HepG2 (cell line): ENCODE measurements at regions not wholly inside any gene's neighbourhood (a gene's known extent, or its start where the extent isn't known, plus 50 kb on each side); places are given as distances from the start of the nearest gene placed in this dataset.

Source experiments
- ATAC-seq: fragments of 200-7000 bp; cut with Tn5 transposase; 3 replicates; pipeline ENCODE4 v1.9.1; 2020; ENCODE audit warnings: mild to moderate bottlenecking, moderate library complexity
- BruUV-seq: library from RNA; stranded (reverse); fragments of 400-500 nt; replicated peaks from 2 replicates; lab custom pipeline; 2021; lab: Mats Ljungman, UMichigan
- CTCF ChIA-PET: fragments of 300-600 bp; formaldehyde crosslinking; extraction: SDS; loops from one replicate; lab custom pipeline; 2021; ENCODE audit warnings: low total read pairs, inconsistent platforms, low intra/inter-chr PET ratio; lab: Yijun Ruan, JAX
- POLR2A ChIA-PET: fragments of 350-600 bp; sonication (Branson Sonifier 250); formaldehyde crosslinking; loops from one replicate; lab custom pipeline; 2020; ENCODE audit warnings: antibody characterized with exemption, inconsistent platforms; lab: Yijun Ruan, JAX
- DNase-seq: peaks from one replicate; pipeline ENCODE4 v3.0.0-alpha.2; 2015; ENCODE audit warnings: low spot score
- FAIRE-seq: peaks from 3 replicates; lab custom pipeline; 2011; peaks lifted over from hg19 to GRCh38; lab: Jason Lieb, UNC
- H2AFZ ChIP-seq: one replicate; pipeline ENCODE4 v1.6.1; 2011; ENCODE audit warnings: low read length, inconsistent platforms
- H3K27ac ChIP-seq: fragments of 300-600 bp; 3 replicates; pipeline ENCODE4 v1.8.0; 2011; ENCODE audit warnings: mixed run types, mild to moderate bottlenecking, mixed read lengths, low read length, inconsistent platforms; ENCODE audit not compliant: insufficient read depth; ENCODE audit errors: extremely low read length
- H3K27me3 ChIP-seq, 2 experiments: fragments of 200-600 bp in 1 of 2; 2 replicates in 1 of 2; 3 replicates in 1 of 2; pipeline versions ENCODE4 v1.6.0 to v1.8.0; 2011; ENCODE audit warnings: low read length in 2 of 2, mild to moderate bottlenecking in 2 of 2, moderate library complexity in 2 of 2, inconsistent platforms in 1 of 2; ENCODE audit not compliant: insufficient read depth in 2 of 2, control insufficient read depth in 1 of 2
- H3K36me3 ChIP-seq, 2 experiments: fragments of 200-600 bp in 1 of 2; replicated peaks in 1 of 2; 2 replicates in 1 of 2; 3 replicates in 1 of 2; pipeline versions ENCODE4 v1.5.1 to v1.8.0; 2011; ENCODE audit warnings: low read length in 2 of 2, inconsistent platforms in 1 of 2; ENCODE audit not compliant: insufficient read depth in 2 of 2, control insufficient read depth in 1 of 2
- H3K4me1 ChIP-seq: 2 replicates; pipeline ENCODE4 v1.5.1; 2012; ENCODE audit warnings: low read length, inconsistent platforms; ENCODE audit not compliant: insufficient read depth
- H3K4me2 ChIP-seq: 2 replicates; pipeline ENCODE4 v1.6.0; 2011; ENCODE audit warnings: low read depth, low read length, inconsistent platforms
- H3K4me3 ChIP-seq, 3 experiments: fragments of 200-600 bp in 1 of 3; sonication (generic), shearing (Covaris generic) in 1 of 3; replicated peaks in 1 of 3; 2 replicates each; pipeline ENCODE4 v1.5.1; 2011 to 2016; ENCODE audit warnings: low read length in 3 of 3, inconsistent platforms in 2 of 3, low read depth in 2 of 3, mild to moderate bottlenecking in 2 of 3, control low read depth in 1 of 3, mixed read lengths in 1 of 3; ENCODE audit not compliant: insufficient read depth in 1 of 3
- H3K79me2 ChIP-seq: one replicate; pipeline ENCODE4 v1.6.1; 2011; ENCODE audit warnings: low read length, inconsistent platforms; ENCODE audit not compliant: insufficient read depth
- H3K9ac ChIP-seq: 2 replicates; pipeline ENCODE4 v1.6.0; 2011; ENCODE audit warnings: mild to moderate bottlenecking, low read depth, low read length, inconsistent platforms; ENCODE audit not compliant: insufficient read depth
- H3K9me3 ChIP-seq: 2 replicates; pipeline ENCODE4 v1.5.1; 2012; ENCODE audit warnings: mild to moderate bottlenecking, low read length
- H4K20me1 ChIP-seq: 2 replicates; pipeline ENCODE4 v1.6.0; 2011; ENCODE audit warnings: inconsistent platforms, mild to moderate bottlenecking, low read length, moderate library complexity; ENCODE audit not compliant: insufficient read depth
- DMAP1 ChIP-seq: IDR thresholded peaks from 2 replicates; pipeline ENCODE4 v1.6.1; 2016
- DNMT1 ChIP-seq: sonication (generic); formaldehyde crosslinking; IDR thresholded peaks from 2 replicates; pipeline ENCODE4 v1.5.1; 2020; ENCODE audit warnings: mild to moderate bottlenecking, missing genetic modification reagents
- ETV5 ChIP-seq: IDR thresholded peaks from 2 replicates; pipeline ENCODE4 v1.6.1; 2018; ENCODE audit warnings: missing biosample characterization, missing genetic modification reagents, inconsistent platforms, borderline replicate concordance
- KLF13 ChIP-seq: sonication (generic); formaldehyde crosslinking; IDR thresholded peaks from 2 replicates; pipeline ENCODE4 v1.4.0; 2020; ENCODE audit warnings: mild to moderate bottlenecking, missing genetic modification reagents
- MAFG ChIP-seq: sonication (generic); formaldehyde crosslinking; IDR thresholded peaks from 2 replicates; pipeline ENCODE4 v1.5.1; 2020; ENCODE audit warnings: mild to moderate bottlenecking, missing genetic modification reagents
- MAX ChIP-seq: IDR thresholded peaks from 2 replicates; pipeline ENCODE4 v1.6.1; 2012; ENCODE audit warnings: inconsistent platforms
- PAXIP1 ChIP-seq: sonication (generic); formaldehyde crosslinking; conservative IDR thresholded peaks from 2 replicates; pipeline ENCODE4 v1.4.0; 2020; ENCODE audit warnings: mild to moderate bottlenecking, missing genetic modification reagents, moderate library complexity
- PLRG1 ChIP-seq: fragments of 450-650 bp; conservative IDR thresholded peaks from 2 replicates; pipeline ENCODE4 v1.6.1; 2016
- ZNF234 ChIP-seq: sonication (generic); formaldehyde crosslinking; conservative IDR thresholded peaks from 2 replicates; pipeline ENCODE4 v1.5.1; 2020; ENCODE audit warnings: mild to moderate bottlenecking, missing genetic modification reagents
- ZNF34 ChIP-seq: sonication (generic); formaldehyde crosslinking; IDR thresholded peaks from 2 replicates; pipeline ENCODE4 v1.4.0; 2020; ENCODE audit warnings: mild to moderate bottlenecking, missing genetic modification reagents, borderline replicate concordance
- ZNF556 ChIP-seq: sonication (generic); formaldehyde crosslinking; IDR thresholded peaks from 2 replicates; pipeline ENCODE4 v1.4.0; 2020; ENCODE audit warnings: mild to moderate bottlenecking, missing genetic modification reagents, borderline replicate concordance
- ZNF589 ChIP-seq: sonication (generic); formaldehyde crosslinking; conservative IDR thresholded peaks from 2 replicates; pipeline ENCODE4 v1.8.0; 2022; ENCODE audit warnings: mild to moderate bottlenecking, moderate library complexity, missing genetic modification reagents
- ZSCAN20 ChIP-seq: sonication (generic); formaldehyde crosslinking; IDR thresholded peaks from 2 replicates; pipeline ENCODE4 v1.4.0; 2020; ENCODE audit warnings: missing genetic modification reagents, mild to moderate bottlenecking, borderline replicate concordance
- WGBS: methylation state at CpG from one replicate; pipeline ENCODE4 v1.1.6; 2017; ENCODE audit warnings: low lambda C conversion rate; 5-methylcytosine and 5-hydroxymethylcytosine counted together
- in situ Hi-C: cut with HindIII; loops from 2 replicates; pipeline ENCODE4 v1.10.0; 2017; ENCODE audit warnings: low pct_unique_long_range_greater_than_20kb; ENCODE audit not compliant: extremely low pct_ligation_motif_present
- intact Hi-C: fragments of 100-400 bp; cut with micrococcal nuclease; formaldehyde crosslinking; loops from one replicate; pipeline ENCODE4 v1.10.0; 2022; ENCODE audit not compliant: unreplicated experiment
- TF ChIP-seq, protein P1 (sequence below): sonication (generic); formaldehyde crosslinking; IDR thresholded peaks from 2 replicates; pipeline ENCODE4 v1.9.0; 2021; ENCODE audit warnings: missing genetic modification reagents, borderline replicate concordance
- TF ChIP-seq, protein P2 (sequence below): sonication (generic); formaldehyde crosslinking; conservative IDR thresholded peaks from 2 replicates; pipeline ENCODE4 v1.8.1; 2023; ENCODE audit warnings: missing genetic modification reagents

- no peak for TF ChIP-seq PAXIP1 (CRISPR knock-in tag)
Observed at GRCh38 chr5:128002425-128002824, 81.1 kb upstream of the SLC12A2 start (continued).

GRCh38 chr5:128007939-128008338 is 75.6 kb upstream of the SLC12A2 start:
- no peak for DNase-seq
- H3K79me2 ChIP-seq, result no peaks in the 10 kb centered on the region
- no peaks in the 10 kb centered on the region for H3K4me1 ChIP-seq
- H2AFZ ChIP-seq, result no peak overlapping the region
- CTCF ChIA-PET, result no interaction called here
- ATAC-seq, result no peak
- 66% methylated on average over 2 of the region's 2 CpGs for WGBS
- no peaks in the 10 kb centered on the region for H3K36me3 ChIP-seq
- H3K9ac ChIP-seq, result no peak overlapping the region
- H4K20me1 ChIP-seq, result no peaks in the 10 kb centered on the region
- intact Hi-C loops (no loop called here), in situ Hi-C loops (no loop called here)
- no peaks in the 10 kb centered on the region for H3K27me3 ChIP-seq
- POLR2A ChIA-PET, result no interaction called here
- no peak overlapping the region for H3K4me3 ChIP-seq
- FAIRE-seq, result no peak
- H3K27ac ChIP-seq, result no peak overlapping the region
- no TSS peak for BruUV-seq
- no peak for TF ChIP-seq DNMT1 (CRISPR knock-in tag)
- TF ChIP-seq ZSCAN20 (CRISPR knock-in tag), result no peak
- no peak for TF ChIP-seq DMAP1 (CRISPR knock-in tag)
- no peak for TF ChIP-seq ZNF34 (CRISPR knock-in tag)
- no peak for TF ChIP-seq ZNF589 (CRISPR knock-in tag)
- TF ChIP-seq MAFG (CRISPR knock-in tag), result no peak
- no peak for TF ChIP-seq PLRG1
- no peak for TF ChIP-seq ZNF234 (CRISPR knock-in tag)
- TF ChIP-seq, protein P1, sequence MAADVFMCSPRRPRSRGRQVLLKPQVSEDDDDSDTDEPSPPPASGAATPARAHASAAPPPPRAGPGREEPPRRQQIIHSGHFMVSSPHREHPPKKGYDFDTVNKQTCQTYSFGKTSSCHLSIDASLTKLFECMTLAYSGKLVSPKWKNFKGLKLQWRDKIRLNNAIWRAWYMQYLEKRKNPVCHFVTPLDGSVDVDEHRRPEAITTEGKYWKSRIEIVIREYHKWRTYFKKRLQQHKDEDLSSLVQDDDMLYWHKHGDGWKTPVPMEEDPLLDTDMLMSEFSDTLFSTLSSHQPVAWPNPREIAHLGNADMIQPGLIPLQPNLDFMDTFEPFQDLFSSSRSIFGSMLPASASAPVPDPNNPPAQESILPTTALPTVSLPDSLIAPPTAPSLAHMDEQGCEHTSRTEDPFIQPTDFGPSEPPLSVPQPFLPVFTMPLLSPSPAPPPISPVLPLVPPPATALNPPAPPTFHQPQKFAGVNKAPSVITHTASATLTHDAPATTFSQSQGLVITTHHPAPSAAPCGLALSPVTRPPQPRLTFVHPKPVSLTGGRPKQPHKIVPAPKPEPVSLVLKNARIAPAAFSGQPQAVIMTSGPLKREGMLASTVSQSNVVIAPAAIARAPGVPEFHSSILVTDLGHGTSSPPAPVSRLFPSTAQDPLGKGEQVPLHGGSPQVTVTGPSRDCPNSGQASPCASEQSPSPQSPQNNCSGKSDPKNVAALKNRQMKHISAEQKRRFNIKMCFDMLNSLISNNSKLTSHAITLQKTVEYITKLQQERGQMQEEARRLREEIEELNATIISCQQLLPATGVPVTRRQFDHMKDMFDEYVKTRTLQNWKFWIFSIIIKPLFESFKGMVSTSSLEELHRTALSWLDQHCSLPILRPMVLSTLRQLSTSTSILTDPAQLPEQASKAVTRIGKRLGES (CRISPR knock-in tag), result no peak
- TF ChIP-seq, protein P2, sequence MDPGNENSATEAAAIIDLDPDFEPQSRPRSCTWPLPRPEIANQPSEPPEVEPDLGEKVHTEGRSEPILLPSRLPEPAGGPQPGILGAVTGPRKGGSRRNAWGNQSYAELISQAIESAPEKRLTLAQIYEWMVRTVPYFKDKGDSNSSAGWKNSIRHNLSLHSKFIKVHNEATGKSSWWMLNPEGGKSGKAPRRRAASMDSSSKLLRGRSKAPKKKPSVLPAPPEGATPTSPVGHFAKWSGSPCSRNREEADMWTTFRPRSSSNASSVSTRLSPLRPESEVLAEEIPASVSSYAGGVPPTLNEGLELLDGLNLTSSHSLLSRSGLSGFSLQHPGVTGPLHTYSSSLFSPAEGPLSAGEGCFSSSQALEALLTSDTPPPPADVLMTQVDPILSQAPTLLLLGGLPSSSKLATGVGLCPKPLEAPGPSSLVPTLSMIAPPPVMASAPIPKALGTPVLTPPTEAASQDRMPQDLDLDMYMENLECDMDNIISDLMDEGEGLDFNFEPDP (CRISPR knock-in tag), result no peak
- TF ChIP-seq KLF13 (CRISPR knock-in tag), result no peak
- no peak for TF ChIP-seq ZNF556 (CRISPR knock-in tag)
- no peak for TF ChIP-seq ETV5
- TF ChIP-seq MAX, result no peak
- TF ChIP-seq, all 625 proteins: peak for 0
- H3K9me3 ChIP-seq, result no peaks in the 10 kb centered on the region
- no peak overlapping the region for H3K4me2 ChIP-seq
